ENCODE measurements at regions not wholly inside any gene's neighbourhood (a gene's known extent, or its start where the extent isn't known, plus 50 kb on each side); places are given as distances from the start of the nearest gene placed in this dataset.
A peak's percentile ranks its signal among the peaks of the same experiment; 100 is the strongest.

DNA sequence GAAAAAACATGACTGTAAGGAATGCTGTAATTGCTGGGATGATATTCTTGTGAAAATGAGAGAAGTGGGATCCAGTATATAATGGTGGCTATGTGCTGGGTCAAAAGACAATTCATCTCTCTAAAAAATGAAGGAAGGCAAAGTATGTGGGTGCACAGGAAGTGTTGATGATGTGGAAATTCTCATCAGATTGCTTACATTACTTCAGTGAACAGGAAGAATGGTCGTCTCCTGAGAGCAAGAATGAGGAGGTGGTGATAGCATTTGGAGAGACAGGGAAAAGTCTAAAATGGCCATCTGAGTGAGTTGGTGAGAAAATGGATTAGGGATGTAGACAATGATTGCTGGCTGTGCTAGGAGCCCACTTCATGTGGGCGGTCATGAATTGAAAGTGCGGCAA lies 253.5 kb upstream of the NREP start:
- Mint-ChIP-seq H3K4me1 (no peaks in the 10 kb centered on the region), H3K4me3 (no peak overlapping the region), H3K27ac (no peak overlapping the region), H3K9me3 (no peaks in the 10 kb centered on the region), H3K36me3 (no peaks in the 10 kb centered on the region)
- no peak for ATAC-seq
- DNase-seq (ENCODE audit: low spot score in 2 of 2), result no peak

DNA sequence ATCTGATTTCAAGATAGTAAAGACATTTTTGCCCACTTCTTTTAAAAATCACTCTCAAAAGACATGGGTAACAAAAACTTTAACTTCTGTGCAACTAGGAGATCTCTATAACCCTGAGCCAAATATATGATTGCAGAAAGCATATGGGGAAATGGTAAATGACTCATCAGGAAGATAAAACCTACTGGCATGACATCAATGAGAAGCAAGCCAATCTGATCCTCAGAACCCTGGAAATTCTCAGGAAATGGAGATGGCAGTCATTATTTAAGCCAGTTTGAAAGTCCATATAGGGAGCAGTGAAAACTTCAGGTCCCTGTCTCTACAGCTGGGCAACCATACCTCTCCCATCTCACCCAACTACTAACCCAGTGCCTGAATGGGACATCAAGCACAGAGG lies 249.7 kb upstream of the NREP start:
- ATAC-seq (no peak), DNase-seq (ENCODE audit: low spot score in 2 of 2) (no peak)
- no peak overlapping the region for H3K27ac Mint-ChIP-seq
- no peaks in the 10 kb centered on the region for H3K36me3 Mint-ChIP-seq
- H3K4me1 Mint-ChIP-seq, result no peaks in the 10 kb centered on the region
- no peak overlapping the region for H3K4me3 Mint-ChIP-seq
- no peaks in the 10 kb centered on the region for H3K9me3 Mint-ChIP-seq

DNA sequence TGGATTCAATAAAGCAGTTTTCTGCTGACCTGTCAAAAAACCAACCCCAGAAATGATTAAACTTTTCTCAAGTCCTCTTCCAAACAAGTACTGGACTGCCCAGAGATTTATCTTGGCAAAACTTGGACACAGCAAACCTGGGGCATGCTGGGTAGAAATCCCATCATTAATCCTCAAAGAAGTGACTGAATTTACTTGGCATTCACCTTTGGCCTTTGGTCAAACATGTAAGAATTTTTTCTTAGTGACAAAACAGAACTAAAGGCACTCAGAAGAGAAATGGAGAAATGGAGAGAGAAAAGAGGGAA lies 248.6 kb upstream of the NREP start:
- H3K27ac Mint-ChIP-seq, result no peak overlapping the region
- ATAC-seq, result no peak
- no peaks in the 10 kb centered on the region for H3K36me3 Mint-ChIP-seq
- H3K4me1 Mint-ChIP-seq, result no peaks in the 10 kb centered on the region
- DNase-seq (ENCODE audit: low spot score in 2 of 2), result no peak
- H3K4me3 Mint-ChIP-seq, result no peak overlapping the region
- no peaks in the 10 kb centered on the region for H3K9me3 Mint-ChIP-seq

DNA sequence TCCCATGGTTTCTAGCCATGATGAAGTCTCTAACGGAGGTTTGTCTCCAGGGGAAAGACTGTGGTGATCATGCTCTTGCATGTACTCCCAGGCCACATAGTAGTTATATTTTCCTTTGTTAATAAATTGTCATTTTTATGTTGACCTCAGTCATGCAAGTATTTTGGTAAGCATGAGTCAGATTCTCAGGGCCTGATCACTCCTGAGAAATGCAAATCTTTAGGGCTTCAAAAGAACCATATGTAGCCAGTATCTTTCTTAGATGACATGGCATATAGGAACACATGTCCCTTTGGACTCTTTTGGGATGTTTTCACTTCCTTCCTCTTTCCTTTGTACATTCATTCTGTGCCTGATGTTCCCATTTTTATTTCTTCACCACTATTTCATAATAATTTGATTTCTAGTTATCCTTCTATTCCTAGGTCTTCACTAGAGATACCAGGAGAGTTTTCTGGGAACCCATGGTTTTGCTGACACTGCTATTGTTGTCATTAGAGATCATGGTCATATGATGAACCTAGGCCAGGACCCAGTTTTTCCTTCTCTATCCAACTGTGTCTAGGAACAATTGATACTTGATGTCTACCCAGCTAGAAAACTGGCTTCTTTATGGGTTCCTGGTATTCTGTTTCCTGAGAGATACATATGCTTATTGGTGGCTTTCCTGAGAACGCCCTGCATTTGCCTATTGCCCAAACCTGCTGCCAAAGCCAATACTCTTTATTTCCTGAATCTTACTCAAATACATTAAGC lies 248.1 kb upstream of the NREP start:
- no peaks in the 10 kb centered on the region for H3K36me3 Mint-ChIP-seq
- ATAC-seq (no peak), DNase-seq (ENCODE audit: low spot score in 2 of 2) (no peak)
- no peak overlapping the region for H3K4me3 Mint-ChIP-seq
- H3K4me1 Mint-ChIP-seq, result no peaks in the 10 kb centered on the region
- no peak overlapping the region for H3K27ac Mint-ChIP-seq
- no peaks in the 10 kb centered on the region for H3K9me3 Mint-ChIP-seq

DNA sequence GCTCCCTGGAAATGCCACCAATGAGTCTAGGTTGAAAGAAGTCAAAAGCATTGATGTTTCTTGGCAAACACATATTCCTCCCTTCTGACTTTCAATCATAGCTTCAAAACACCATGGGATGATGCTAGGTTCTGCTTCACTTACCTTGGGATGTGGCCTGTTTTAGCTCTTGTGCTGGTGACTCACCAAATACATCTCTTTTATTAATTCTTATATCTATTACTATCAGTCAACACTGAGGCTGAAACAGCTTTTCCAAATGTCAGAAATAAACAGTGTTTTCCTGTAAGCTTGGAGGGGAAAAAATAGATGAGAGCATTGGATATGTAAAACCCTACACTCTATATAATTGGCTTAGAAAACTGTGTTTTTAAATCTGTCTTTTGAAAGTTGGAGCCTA lies 245.4 kb upstream of the NREP start:
- Mint-ChIP-seq H3K4me1 (no peaks in the 10 kb centered on the region), H3K36me3 (no peaks in the 10 kb centered on the region)
- ATAC-seq, result no peak

DNA sequence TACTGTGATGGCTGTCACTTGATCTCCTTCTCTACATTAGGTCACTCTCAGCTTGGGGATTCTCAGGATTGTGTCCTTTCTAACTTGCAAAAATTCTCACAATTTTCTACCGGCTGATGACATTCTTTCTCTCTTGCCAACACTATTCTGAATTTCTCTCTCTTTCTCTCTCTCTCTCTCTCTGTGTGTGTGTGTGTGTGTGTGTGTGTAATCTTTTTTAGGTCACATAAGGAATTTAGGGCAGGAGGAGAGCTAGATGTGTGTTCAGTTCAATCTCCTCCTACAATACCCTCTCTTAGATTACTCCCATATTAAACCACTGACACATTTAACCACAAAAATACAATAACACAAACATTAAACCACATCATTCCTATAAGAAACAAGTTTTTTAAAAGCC lies 242.3 kb upstream of the NREP start:
- H3K4me3 Mint-ChIP-seq, result no peak overlapping the region
- H3K9me3 Mint-ChIP-seq, result no peaks in the 10 kb centered on the region
- H3K27ac Mint-ChIP-seq, result no peak overlapping the region
- no peaks in the 10 kb centered on the region for H3K36me3 Mint-ChIP-seq
- H3K4me1 Mint-ChIP-seq, result no peaks in the 10 kb centered on the region
- no peak for ATAC-seq
- DNase-seq (ENCODE audit: low spot score in 2 of 2), result no peak

More for the DNA sequence above, 245.4 kb upstream of the NREP start:
- Mint-ChIP-seq H3K9me3 (no peaks in the 10 kb centered on the region), H3K4me3 (no peak overlapping the region), H3K27ac (no peak overlapping the region)
- DNase-seq (ENCODE audit: low spot score in 2 of 2), result no peak

DNA sequence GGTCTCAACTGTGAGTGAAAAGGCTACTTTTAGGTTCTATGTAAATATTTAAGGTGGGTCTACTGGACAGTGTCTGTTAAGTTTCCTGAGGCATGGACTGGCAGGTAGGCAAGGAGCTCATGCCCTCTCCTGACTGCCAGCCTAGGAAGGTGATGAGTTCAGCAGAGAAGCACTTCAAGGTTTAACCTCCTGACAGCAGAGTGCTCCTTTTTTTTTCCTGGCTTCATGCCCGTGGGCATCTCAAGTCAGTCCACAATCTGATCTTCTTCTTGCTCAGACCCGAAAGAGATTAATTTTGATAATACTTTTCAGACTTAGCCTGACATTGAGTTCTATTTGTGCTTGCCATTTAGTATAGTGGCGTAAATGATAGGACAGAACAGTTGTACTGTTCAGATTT lies 241.9 kb upstream of the NREP start:
- no peaks in the 10 kb centered on the region for H3K36me3 Mint-ChIP-seq
- ATAC-seq (no peak), DNase-seq (ENCODE audit: low spot score in 2 of 2) (no peak)
- H3K27ac Mint-ChIP-seq, result no peak overlapping the region
- H3K9me3 Mint-ChIP-seq, result no peaks in the 10 kb centered on the region
- no peak overlapping the region for H3K4me3 Mint-ChIP-seq
- H3K4me1 Mint-ChIP-seq, result no peaks in the 10 kb centered on the region

DNA sequence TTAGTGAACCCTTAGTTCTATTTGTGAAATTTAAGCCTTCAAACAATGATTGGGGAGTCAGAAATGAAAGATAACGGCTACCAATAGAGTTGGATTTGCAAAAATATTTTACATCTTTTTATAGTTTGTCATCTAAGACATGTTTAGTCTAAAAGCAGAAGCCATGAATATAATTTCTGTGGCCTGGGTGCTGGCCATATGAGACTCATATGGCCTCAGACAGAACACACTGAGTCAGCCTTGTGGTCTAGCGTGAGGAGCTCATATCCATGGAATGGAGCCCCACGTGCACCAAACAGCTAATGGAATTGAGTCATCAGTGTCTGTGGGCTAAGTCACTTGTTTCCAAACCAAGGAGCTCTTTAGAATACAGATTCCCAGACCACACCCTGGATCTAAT lies 240.7 kb upstream of the NREP start:
- no peaks in the 10 kb centered on the region for H3K4me1 Mint-ChIP-seq
- DNase-seq (ENCODE audit: low spot score in 2 of 2) (no peak), ATAC-seq (no peak)
- H3K27ac Mint-ChIP-seq, result no peak overlapping the region
- peaks cover 3% of the 10 kb centered on the region for H3K9me3 Mint-ChIP-seq
- H3K36me3 Mint-ChIP-seq, result no peaks in the 10 kb centered on the region
- no peak overlapping the region for H3K4me3 Mint-ChIP-seq

DNA sequence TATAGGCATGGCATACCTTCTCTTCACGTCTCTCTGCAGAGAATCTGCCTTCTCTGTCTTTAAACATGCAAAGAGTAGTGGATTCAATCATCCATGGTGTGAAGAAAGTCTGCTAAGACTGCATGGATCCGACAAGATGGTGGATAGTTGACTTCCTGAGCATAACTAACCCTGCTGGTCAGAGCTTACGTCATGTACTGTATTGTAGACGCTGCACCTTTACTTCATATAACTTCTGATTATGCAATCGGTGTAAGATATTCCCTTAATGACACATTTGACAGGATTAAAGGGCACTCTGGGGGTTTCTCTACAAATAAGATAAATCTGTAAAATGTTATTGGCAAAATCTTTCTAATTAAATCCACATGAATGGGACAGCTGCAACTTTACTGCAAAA lies 240.3 kb upstream of the NREP start:
- no peaks in the 10 kb centered on the region for H3K36me3 Mint-ChIP-seq
- H3K9me3 Mint-ChIP-seq, result peaks cover 3% of the 10 kb centered on the region
- no peak for DNase-seq (ENCODE audit: low spot score in 2 of 2)
- no peak for ATAC-seq
- H3K4me3 Mint-ChIP-seq, result no peak overlapping the region
- H3K27ac Mint-ChIP-seq, result no peak overlapping the region
- no peaks in the 10 kb centered on the region for H3K4me1 Mint-ChIP-seq

DNA sequence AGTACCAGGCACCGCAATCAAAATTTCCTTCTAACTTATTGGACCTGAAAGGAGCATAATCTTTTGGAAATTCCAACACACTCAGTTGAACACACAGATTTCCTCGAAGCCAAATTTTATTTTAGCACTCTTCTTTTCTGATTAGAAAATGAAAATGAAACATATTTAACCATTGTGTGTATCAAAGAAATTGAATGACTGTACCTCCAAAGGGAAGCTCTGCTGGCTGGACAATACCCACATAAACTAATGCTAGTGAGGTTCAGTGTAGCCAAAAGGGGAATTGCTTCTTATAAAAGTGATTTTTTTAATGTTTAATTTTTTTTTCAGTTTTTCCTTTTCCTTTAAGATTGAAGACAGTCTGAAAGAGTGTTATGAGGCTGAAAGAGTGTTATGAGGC lies 239.6 kb upstream of the NREP start:
- H3K36me3 Mint-ChIP-seq, result no peaks in the 10 kb centered on the region
- H3K4me3 Mint-ChIP-seq, result no peak overlapping the region
- no peak overlapping the region for H3K27ac Mint-ChIP-seq
- ATAC-seq, result no peak
- peaks cover 3% of the 10 kb centered on the region for H3K9me3 Mint-ChIP-seq
- H3K4me1 Mint-ChIP-seq, result no peaks in the 10 kb centered on the region
- no peak for DNase-seq (ENCODE audit: low spot score in 2 of 2)

DNA sequence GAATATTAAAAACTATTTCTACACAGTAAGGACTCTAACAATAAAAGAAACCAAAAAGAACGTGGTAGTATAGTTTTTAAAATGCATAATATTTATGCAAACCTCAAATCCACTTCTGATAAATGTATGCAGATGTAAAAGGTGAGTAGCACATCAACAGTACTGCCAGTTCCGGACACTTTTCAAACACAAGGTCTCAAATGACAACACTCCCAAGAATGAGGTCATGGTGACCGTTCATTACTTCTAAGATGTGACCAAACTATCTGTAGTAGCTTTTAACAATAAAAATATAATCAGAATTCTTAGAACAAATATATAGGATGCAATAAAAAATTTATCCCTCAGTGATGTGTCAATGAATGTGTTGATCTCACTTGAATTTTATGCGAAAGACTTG lies 238.7 kb upstream of the NREP start:
- Mint-ChIP-seq H3K4me3 (no peak overlapping the region), H3K4me1 (no peaks in the 10 kb centered on the region), H3K9me3 (peaks cover 3% of the 10 kb centered on the region), H3K36me3 (no peaks in the 10 kb centered on the region), H3K27ac (no peak overlapping the region)
- ATAC-seq (no peak), DNase-seq (ENCODE audit: low spot score in 2 of 2) (no peak)

DNA sequence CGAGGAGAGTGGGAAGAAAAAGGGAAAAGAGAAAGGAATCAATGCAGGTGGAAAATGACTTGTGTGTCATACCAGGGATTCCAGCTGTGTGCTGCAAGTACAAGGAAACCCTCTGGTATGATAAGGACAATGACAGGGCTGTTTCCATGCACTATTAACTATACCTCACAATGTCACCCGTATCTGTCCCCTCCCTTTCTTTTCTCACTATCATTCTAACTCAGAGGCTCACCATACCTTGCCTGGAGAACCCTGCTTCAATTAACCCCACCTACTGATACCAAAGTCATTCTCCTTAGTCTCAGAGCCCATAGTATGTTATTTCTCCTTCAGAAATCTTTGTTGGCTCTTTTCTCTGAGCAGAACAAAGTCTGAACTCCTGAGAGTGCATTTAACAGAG lies 236.2 kb upstream of the NREP start:
- ATAC-seq (no peak), DNase-seq (ENCODE audit: low spot score in 2 of 2) (no peak)
- Mint-ChIP-seq H3K9me3 (peaks cover 11% of the 10 kb centered on the region), H3K4me1 (no peaks in the 10 kb centered on the region), H3K27ac (no peak overlapping the region), H3K4me3 (no peak overlapping the region), H3K36me3 (no peaks in the 10 kb centered on the region)

DNA sequence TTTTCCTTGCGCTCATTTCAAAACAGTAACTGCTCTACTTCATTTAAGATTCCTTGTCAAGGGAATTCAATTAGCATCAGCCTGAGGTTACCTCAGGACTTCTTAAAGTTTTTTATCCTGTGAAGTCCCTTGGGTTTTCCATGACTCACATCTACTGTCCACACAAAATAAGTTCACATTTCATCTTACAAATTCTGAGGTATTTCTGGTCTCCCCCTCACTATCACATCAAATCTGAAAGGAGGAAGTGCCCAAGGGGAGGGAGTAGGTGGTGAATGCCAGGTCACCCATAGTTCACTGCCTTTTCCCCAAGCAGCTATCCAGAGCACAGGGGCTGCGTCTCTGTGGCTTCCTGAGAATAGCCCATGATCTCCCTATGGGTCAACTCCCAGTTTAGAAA lies 227.1 kb upstream of the NREP start:
- ATAC-seq (no peak), DNase-seq (ENCODE audit: low spot score in 2 of 2) (no peak)
- no peaks in the 10 kb centered on the region for H3K36me3 Mint-ChIP-seq

DNA sequence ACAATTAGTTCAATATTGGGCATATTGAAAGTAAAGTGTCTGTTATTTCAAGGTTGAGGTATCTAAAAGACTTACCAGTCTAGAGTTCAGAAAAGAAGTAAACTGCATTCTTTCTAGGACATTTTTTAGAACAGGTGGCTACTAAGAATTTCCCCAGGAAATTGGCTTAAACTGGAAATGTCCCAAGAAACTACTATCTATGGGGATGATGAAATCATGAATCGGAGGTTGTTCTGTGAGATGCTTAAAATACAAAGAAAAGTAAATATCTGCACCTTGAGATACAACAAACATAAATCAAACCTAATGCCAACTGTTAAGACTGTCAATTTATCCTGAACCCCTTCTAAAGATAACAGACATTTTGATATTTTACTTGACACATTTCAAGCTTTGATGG lies 226.5 kb upstream of the NREP start:
- Mint-ChIP-seq H3K9me3 (no peaks in the 10 kb centered on the region), H3K4me3 (no peak overlapping the region)
- ATAC-seq, result no peak

More for the DNA sequence above, 227.1 kb upstream of the NREP start:
- H3K27ac Mint-ChIP-seq, result no peak overlapping the region
- H3K4me3 Mint-ChIP-seq, result no peak overlapping the region
- peaks cover 4% of the 10 kb centered on the region for H3K9me3 Mint-ChIP-seq
- no peaks in the 10 kb centered on the region for H3K4me1 Mint-ChIP-seq

DNA sequence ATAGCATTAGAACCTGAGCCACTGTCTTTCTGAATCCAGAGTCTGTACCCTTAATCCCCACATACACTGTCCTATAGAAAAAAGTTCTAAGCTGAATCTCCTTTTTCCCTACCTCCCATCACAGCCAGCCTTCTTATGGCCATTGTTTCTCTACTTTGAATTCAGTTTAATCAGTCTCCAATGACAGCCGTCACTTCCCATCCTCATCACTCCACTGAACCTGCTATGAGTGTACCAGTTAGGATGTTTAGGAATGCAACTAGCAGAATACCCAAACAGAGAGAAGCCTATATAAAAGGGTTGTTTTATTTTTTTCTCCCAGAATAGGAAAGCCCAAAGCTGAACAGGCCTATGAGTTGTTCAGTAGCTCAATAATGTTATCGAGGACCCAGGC lies 220.4 kb upstream of the NREP start:
- ATAC-seq (peak; percentile 36), DNase-seq (ENCODE audit: low spot score in 2 of 2) (no peak)
- Mint-ChIP-seq H3K4me3 (no peak overlapping the region), H3K9me3 (no peaks in the 10 kb centered on the region), H3K36me3 (no peaks in the 10 kb centered on the region), H3K27ac (no peak overlapping the region), H3K4me1 (no peaks in the 10 kb centered on the region)

More for the DNA sequence above, 226.5 kb upstream of the NREP start:
- H3K36me3 Mint-ChIP-seq, result no peaks in the 10 kb centered on the region
- no peaks in the 10 kb centered on the region for H3K4me1 Mint-ChIP-seq
- no peak for DNase-seq (ENCODE audit: low spot score in 2 of 2)
- no peak overlapping the region for H3K27ac Mint-ChIP-seq

DNA sequence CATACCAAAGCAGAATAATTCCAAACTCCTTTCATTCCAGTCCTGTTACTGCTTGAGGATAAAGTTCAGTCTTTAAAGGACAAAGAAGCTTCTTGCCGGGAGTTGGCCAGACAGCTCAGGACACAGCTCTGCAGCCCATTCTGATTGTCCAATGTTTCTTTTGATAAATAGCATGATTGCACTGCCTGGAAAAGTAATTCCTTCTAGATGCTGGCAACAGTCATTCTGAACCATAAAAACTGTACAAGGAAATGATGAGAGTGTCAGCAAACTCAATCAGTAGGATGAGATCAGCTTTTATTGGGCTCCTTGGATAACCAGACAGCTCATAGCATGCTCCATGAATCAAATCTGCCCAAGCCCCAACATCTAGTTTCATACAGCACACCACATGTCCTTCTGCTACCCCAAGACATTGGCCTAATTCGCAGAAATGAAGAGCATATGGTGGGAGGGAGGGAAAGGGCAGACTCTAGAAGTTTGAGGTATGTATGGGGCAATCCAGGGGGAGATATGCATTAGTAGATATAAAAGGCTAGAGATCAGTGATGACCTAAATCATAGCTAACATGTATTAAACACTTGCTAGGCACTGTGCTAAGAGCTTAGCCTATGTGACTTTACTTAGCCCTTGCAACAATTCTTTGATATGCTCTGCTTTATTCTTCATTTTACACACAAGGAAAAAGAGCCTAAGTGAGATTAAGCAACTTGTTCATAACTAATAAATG lies 219.9 kb upstream of the NREP start:
- Mint-ChIP-seq H3K27ac (no peak overlapping the region), H3K36me3 (no peaks in the 10 kb centered on the region), H3K9me3 (no peaks in the 10 kb centered on the region), H3K4me1 (no peaks in the 10 kb centered on the region), H3K4me3 (no peak overlapping the region)
- DNase-seq (ENCODE audit: low spot score in 2 of 2), result no peak
- no peak for ATAC-seq

Measured in stimulated activated effector memory CD8-positive, alpha-beta T cell treated with anti-CD3 and anti-CD28 coated beads, Interleukin-12 subunit alpha, Interleukin-12 subunit beta, amount 100 ng/mL, for 72 hours (primary cell).